ENCODE measurements at regions not wholly inside any gene's neighbourhood (a gene's known extent, or its start where the extent isn't known, plus 50 kb on each side); places are given as distances from the start of the nearest gene placed in this dataset.

DNA sequence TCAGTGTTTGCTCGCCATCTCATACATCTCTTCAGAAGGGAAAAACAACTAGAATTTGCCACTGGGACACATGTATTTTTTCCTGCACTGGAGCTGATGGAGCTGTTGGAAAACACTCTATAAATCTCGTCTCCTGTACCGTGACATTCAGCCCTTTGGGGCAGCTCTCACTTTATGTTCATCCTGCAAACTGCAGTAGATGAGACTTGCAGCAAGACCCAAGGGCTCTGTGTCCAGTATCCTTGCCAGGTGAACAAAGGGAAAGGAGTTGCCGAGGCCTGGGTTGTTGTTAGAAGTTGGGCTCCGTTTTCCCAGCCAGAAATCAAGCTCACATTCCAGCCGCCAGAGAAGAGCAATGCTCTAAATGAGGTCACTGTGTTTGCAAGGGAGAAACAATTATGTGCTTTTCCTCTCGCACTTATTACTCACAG, 285.1 kb downstream of the SLC4A3 start:
- DNase-seq (no peak), ATAC-seq (no peak)
- Histone ChIP-seq H3K4me1 (ENCODE audit: control insufficient read depth in 2 of 2, insufficient read depth in 2 of 2, low read length in 2 of 2) (no peaks in the 10 kb centered on the region), H3K9me3 (ENCODE audit: control insufficient read depth in 2 of 3, low read length in 3 of 3) (no peaks in the 10 kb centered on the region), H3K27ac (ENCODE audit: low read depth, low read length) (no peak overlapping the region), H3K36me3 (ENCODE audit: control insufficient read depth in 2 of 3, insufficient read depth in 3 of 3, low read length in 3 of 3) (no peaks in the 10 kb centered on the region), H3K27me3 (ENCODE audit: control insufficient read depth in 2 of 2, insufficient read depth in 2 of 2, low read length in 2 of 2) (no peaks in the 10 kb centered on the region), H3K4me3 (ENCODE audit: low read length) (no peak overlapping the region)
- ChIA-PET CTCF (no interaction called here), POLR2A (no interaction called here)
- peaks cover 0 to 4% (median 0%) of the 10 kb centered on the region in 11 donors for H3K9me3 Mint-ChIP-seq
- H3K27ac Mint-ChIP-seq: no peak overlapping the region
- peaks cover 0 to 4% (median 3%) of the 10 kb centered on the region in 5 donors for H3K27me3 Mint-ChIP-seq
- H3K4me3 Mint-ChIP-seq: no peak overlapping the region
- no peaks in the 10 kb centered on the region for H3K36me3 Mint-ChIP-seq
- H3K4me1 Mint-ChIP-seq: no peaks in the 10 kb centered on the region
- intact Hi-C loops (cut with micrococcal nuclease): no loop called here

- Histone ChIP-seq H3K9me3 (ENCODE audit: control insufficient read depth in 2 of 3, low read length in 3 of 3) (no peaks in the 10 kb centered on the region), H3K27me3 (ENCODE audit: control insufficient read depth in 2 of 2, insufficient read depth in 2 of 2, low read length in 2 of 2) (no peaks in the 10 kb centered on the region), H3K4me3 (ENCODE audit: low read length) (no peak overlapping the region), H3K27ac (ENCODE audit: low read depth, low read length) (no peak overlapping the region), H3K4me1 (ENCODE audit: control insufficient read depth in 2 of 2, insufficient read depth in 2 of 2, low read length in 2 of 2) (no peaks in the 10 kb centered on the region), H3K36me3 (ENCODE audit: control insufficient read depth in 2 of 3, insufficient read depth in 3 of 3, low read length in 3 of 3) (no peaks in the 10 kb centered on the region)
- CTCF ChIA-PET: no interaction called here
- H3K27me3 Mint-ChIP-seq: peaks cover 0 to 4% (median 0%) of the 10 kb centered on the region in 5 donors
- ATAC-seq (no peak), DNase-seq (no peak)
- POLR2A ChIA-PET: no interaction called here
- no peak overlapping the region for H3K27ac Mint-ChIP-seq
- H3K4me3 Mint-ChIP-seq: no peak overlapping the region
- intact Hi-C loops (cut with micrococcal nuclease): no loop called here
- H3K36me3 Mint-ChIP-seq: no peaks in the 10 kb centered on the region
- H3K4me1 Mint-ChIP-seq: no peaks in the 10 kb centered on the region
- peaks cover 0 to 4% (median 0%) of the 10 kb centered on the region in 11 donors for H3K9me3 Mint-ChIP-seq
These were observed 287.1 kb downstream of the SLC4A3 start for GRCh38 chr2:219914577-219914976.

GRCh38 chr2:219916281-219916680, 288.9 kb downstream of the SLC4A3 start:
- Mint-ChIP-seq H3K4me1 (no peaks in the 10 kb centered on the region), H3K27ac (no peak overlapping the region), H3K9me3 (peaks cover 0 to 3% (median 0%) of the 10 kb centered on the region in 11 donors), H3K36me3 (no peaks in the 10 kb centered on the region), H3K27me3 (peaks cover 0 to 4% (median 0%) of the 10 kb centered on the region in 5 donors), H3K4me3 (no peak overlapping the region)
- H3K9me3 ChIP-seq (ENCODE audit: control insufficient read depth in 2 of 3, low read length in 3 of 3): no peaks in the 10 kb centered on the region
- H3K27me3 ChIP-seq (ENCODE audit: control insufficient read depth in 2 of 2, insufficient read depth in 2 of 2, low read length in 2 of 2): no peaks in the 10 kb centered on the region
- H3K27ac ChIP-seq (ENCODE audit: low read depth, low read length): no peak overlapping the region
- no peak overlapping the region for H3K4me3 ChIP-seq (ENCODE audit: low read length)
- CTCF ChIA-PET: no interaction called here
- no peaks in the 10 kb centered on the region for H3K36me3 ChIP-seq (ENCODE audit: control insufficient read depth in 2 of 3, insufficient read depth in 3 of 3, low read length in 3 of 3)
- intact Hi-C loops (cut with micrococcal nuclease): no loop called here
- no peaks in the 10 kb centered on the region for H3K4me1 ChIP-seq (ENCODE audit: control insufficient read depth in 2 of 2, insufficient read depth in 2 of 2, low read length in 2 of 2)
- POLR2A ChIA-PET: no interaction called here
- DNase-seq: no peak
- ATAC-seq: no peak

DNA sequence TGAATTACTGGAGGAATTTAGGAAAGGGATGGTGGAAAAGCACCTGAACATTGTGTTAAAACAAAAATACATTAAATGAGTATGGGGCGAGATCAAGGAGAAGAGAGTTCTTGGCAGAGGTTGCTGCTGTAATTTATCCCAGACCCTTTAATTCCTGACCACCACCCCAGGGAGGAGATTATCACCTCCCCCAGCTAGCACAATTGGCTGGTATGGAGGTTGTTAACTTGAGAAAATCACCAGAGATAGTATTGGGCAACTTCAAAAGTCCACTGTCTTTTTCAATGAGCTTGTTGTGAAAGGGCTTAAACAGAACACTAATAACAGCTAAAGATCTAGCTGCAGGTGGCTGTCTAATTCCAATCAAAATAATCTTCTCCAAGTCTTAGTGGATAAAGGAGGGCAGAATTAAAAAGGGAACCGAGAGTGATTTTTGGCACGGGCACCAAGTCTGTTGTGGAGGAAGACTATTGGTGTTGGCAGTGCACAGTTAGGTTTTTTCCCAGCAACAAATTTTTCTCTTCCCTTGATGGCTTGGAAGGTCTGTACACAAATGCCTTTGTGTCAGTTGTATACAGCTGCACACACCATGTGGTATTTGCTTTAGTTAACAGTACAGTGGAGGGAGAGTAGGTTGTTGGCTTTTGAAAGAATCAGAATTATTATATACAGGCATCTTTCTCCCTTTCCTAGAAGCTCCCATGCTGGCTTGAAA, 289.5 kb downstream of the SLC4A3 start:
- no peak for DNase-seq
- H3K4me3 Mint-ChIP-seq: no peak overlapping the region
- H3K27me3 Mint-ChIP-seq: peaks cover 0 to 4% (median 0%) of the 10 kb centered on the region in 5 donors
- ChIA-PET CTCF (no interaction called here), POLR2A (no interaction called here)
- no peaks in the 10 kb centered on the region for H3K36me3 Mint-ChIP-seq
- Histone ChIP-seq H3K36me3 (ENCODE audit: control insufficient read depth in 2 of 3, insufficient read depth in 3 of 3, low read length in 3 of 3) (no peaks in the 10 kb centered on the region), H3K4me3 (ENCODE audit: low read length) (no peak overlapping the region), H3K9me3 (ENCODE audit: control insufficient read depth in 2 of 3, low read length in 3 of 3) (no peaks in the 10 kb centered on the region), H3K27me3 (ENCODE audit: control insufficient read depth in 2 of 2, insufficient read depth in 2 of 2, low read length in 2 of 2) (no peaks in the 10 kb centered on the region), H3K27ac (ENCODE audit: low read depth, low read length) (no peak overlapping the region), H3K4me1 (ENCODE audit: control insufficient read depth in 2 of 2, insufficient read depth in 2 of 2, low read length in 2 of 2) (no peaks in the 10 kb centered on the region)
- intact Hi-C loops (cut with micrococcal nuclease): no loop called here
- no peaks in the 10 kb centered on the region for H3K4me1 Mint-ChIP-seq
- no peak overlapping the region for H3K27ac Mint-ChIP-seq
- H3K9me3 Mint-ChIP-seq: peaks cover 0 to 3% (median 0%) of the 10 kb centered on the region in 11 donors
- no peak for ATAC-seq

DNA sequence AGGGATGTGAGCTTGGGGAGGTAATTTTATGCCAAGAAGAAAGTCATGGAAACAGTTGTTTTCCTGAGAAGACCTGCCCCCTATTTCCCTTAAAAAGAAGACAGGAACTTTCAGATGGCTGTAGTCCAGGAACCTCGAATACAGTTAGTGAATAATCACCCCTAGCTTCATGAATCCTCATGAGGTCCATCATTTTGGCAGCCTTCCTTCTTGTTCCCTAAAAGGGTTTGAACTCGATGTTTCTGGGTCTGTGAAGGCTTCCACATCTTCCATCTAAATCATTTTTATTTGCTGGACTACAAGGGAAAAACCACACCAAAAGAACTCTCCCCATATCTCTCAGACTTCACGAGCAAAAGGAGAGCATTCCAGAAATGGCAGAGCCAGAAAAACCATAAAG, 290.8 kb downstream of the SLC4A3 start:
- ATAC-seq (no peak), DNase-seq (no peak)
- H3K4me1 Mint-ChIP-seq: no peaks in the 10 kb centered on the region
- H3K27me3 Mint-ChIP-seq: peaks cover 0 to 3% (median 0%) of the 10 kb centered on the region in 5 donors
- Histone ChIP-seq H3K4me3 (ENCODE audit: low read length) (no peak overlapping the region), H3K9me3 (ENCODE audit: control insufficient read depth in 2 of 3, low read length in 3 of 3) (no peaks in the 10 kb centered on the region), H3K4me1 (ENCODE audit: control insufficient read depth in 2 of 2, insufficient read depth in 2 of 2, low read length in 2 of 2) (no peaks in the 10 kb centered on the region), H3K36me3 (ENCODE audit: control insufficient read depth in 2 of 3, insufficient read depth in 3 of 3, low read length in 3 of 3) (no peaks in the 10 kb centered on the region), H3K27ac (ENCODE audit: low read depth, low read length) (no peak overlapping the region), H3K27me3 (ENCODE audit: control insufficient read depth in 2 of 2, insufficient read depth in 2 of 2, low read length in 2 of 2) (no peaks in the 10 kb centered on the region)
- H3K9me3 Mint-ChIP-seq: peaks cover 0 to 3% (median 0%) of the 10 kb centered on the region in 11 donors
- no peak overlapping the region for H3K27ac Mint-ChIP-seq
- H3K4me3 Mint-ChIP-seq: no peak overlapping the region
- CTCF ChIA-PET: no interaction called here
- no peaks in the 10 kb centered on the region for H3K36me3 Mint-ChIP-seq
- POLR2A ChIA-PET: no interaction called here
- intact Hi-C loops (cut with micrococcal nuclease): no loop called here

GRCh38 chr2:219918944-219919343, 291.5 kb downstream of the SLC4A3 start:
- no peaks in the 10 kb centered on the region for H3K36me3 ChIP-seq (ENCODE audit: control insufficient read depth in 2 of 3, insufficient read depth in 3 of 3, low read length in 3 of 3)
- Mint-ChIP-seq H3K27ac (no peak overlapping the region), H3K36me3 (no peaks in the 10 kb centered on the region), H3K9me3 (peaks cover 0 to 3% (median 0%) of the 10 kb centered on the region in 11 donors), H3K4me3 (no peak overlapping the region), H3K27me3 (peaks cover 0 to 3% (median 0%) of the 10 kb centered on the region in 5 donors), H3K4me1 (no peaks in the 10 kb centered on the region)
- no peak for ATAC-seq
- no peaks in the 10 kb centered on the region for H3K27me3 ChIP-seq (ENCODE audit: control insufficient read depth in 2 of 2, insufficient read depth in 2 of 2, low read length in 2 of 2)
- H3K4me3 ChIP-seq (ENCODE audit: low read length): no peak overlapping the region
- no peak overlapping the region for H3K27ac ChIP-seq (ENCODE audit: low read depth, low read length)
- H3K4me1 ChIP-seq (ENCODE audit: control insufficient read depth in 2 of 2, insufficient read depth in 2 of 2, low read length in 2 of 2): no peaks in the 10 kb centered on the region
- DNase-seq: no peak
- ChIA-PET CTCF (no interaction called here), POLR2A (no interaction called here)
- H3K9me3 ChIP-seq (ENCODE audit: control insufficient read depth in 2 of 3, low read length in 3 of 3): no peaks in the 10 kb centered on the region
- intact Hi-C loops (cut with micrococcal nuclease): no loop called here

- CTCF ChIA-PET: no interaction called here
- ATAC-seq: no peak
These were observed 292.1 kb downstream of the SLC4A3 start for GRCh38 chr2:219919506-219919905.

More at GRCh38 chr2:219919506-219919905, 292.1 kb downstream of the SLC4A3 start:
- intact Hi-C loops (cut with micrococcal nuclease): no loop called here
- Mint-ChIP-seq H3K27ac (no peak overlapping the region), H3K36me3 (no peaks in the 10 kb centered on the region), H3K27me3 (peaks cover 0 to 3% (median 0%) of the 10 kb centered on the region in 5 donors), H3K9me3 (peaks cover 0 to 3% (median 0%) of the 10 kb centered on the region in 11 donors), H3K4me1 (no peaks in the 10 kb centered on the region), H3K4me3 (no peak overlapping the region)
- POLR2A ChIA-PET: no interaction called here
- H3K4me1 ChIP-seq (ENCODE audit: control insufficient read depth in 2 of 2, insufficient read depth in 2 of 2, low read length in 2 of 2): no peaks in the 10 kb centered on the region
- no peaks in the 10 kb centered on the region for H3K9me3 ChIP-seq (ENCODE audit: control insufficient read depth in 2 of 3, low read length in 3 of 3)
- H3K36me3 ChIP-seq (ENCODE audit: control insufficient read depth in 2 of 3, insufficient read depth in 3 of 3, low read length in 3 of 3): no peaks in the 10 kb centered on the region
- H3K4me3 ChIP-seq (ENCODE audit: low read length): no peak overlapping the region
- H3K27ac ChIP-seq (ENCODE audit: low read depth, low read length): no peak overlapping the region
- no peaks in the 10 kb centered on the region for H3K27me3 ChIP-seq (ENCODE audit: control insufficient read depth in 2 of 2, insufficient read depth in 2 of 2, low read length in 2 of 2)
- no peak for DNase-seq
